ENCODE measurements at regions not wholly inside any gene's neighbourhood (a gene's known extent, or its start where the extent isn't known, plus 50 kb on each side); places are given as distances from the start of the nearest gene placed in this dataset.

DNA sequence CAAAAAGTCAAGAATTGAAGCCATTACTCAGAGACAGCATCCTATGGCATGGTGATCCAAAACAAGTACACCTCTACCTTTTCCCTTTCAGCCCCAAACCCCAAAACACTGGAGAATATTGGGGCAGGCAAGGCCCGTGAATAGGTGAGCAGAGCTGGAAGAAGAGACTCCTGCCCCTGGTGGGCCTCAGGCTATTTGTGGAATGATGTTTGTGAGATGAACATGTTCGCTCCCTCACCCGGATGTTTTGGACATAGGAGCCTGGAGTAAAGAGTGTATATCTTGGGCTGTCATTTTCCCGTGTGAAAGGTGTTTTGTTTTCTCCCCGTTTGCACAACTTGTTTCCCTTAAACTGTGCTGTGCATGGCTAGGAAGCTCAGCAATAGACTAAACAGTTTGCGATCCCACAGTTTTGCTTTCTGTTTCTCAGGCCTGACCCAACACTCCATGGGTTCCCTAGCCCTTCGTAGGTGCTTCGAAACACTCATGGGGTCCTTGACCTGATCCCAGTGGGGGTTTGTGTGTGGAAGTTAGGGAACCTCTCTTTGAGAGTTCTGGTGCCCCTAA is 136.5 kb upstream of the TNP1 start:
- 80% methylated on average over 8 of the region's 8 CpGs for WGBS (ENCODE audit: low lambda C conversion rate, missing lambda C conversion rate)
- Histone ChIP-seq H3K36me3 (replicated peaks; ENCODE audit: insufficient read depth, low read depth) (no peaks in the 10 kb centered on the region), H2AFZ (no peak overlapping the region)

DNA sequence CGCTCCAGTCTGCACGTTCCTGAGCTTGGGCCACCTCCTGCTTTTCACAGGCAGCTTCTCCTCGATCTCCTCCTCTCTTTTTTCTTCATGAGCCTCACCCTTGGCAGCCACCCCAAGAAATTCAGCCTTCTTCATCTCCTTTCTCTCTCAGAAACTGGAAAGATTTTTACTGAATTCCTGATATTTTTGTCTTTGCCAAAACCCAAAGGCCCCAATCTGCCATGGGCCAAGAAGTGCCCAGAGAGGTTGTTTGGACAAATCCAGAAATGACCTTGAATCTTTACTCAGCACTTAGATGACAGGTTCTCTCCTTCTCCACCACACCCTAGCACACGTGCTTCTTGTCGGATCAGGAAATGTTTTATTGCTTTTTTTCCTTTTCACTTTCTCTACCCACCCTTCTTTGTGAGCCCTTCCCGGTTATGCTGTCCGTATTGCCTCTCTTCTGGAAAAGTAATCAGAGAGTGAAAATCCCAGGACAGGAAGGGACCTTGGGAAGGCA is 134.5 kb upstream of the TNP1 start:
- no peak for DNase-seq (ENCODE audit: low spot score)
- H3K4me3 ChIP-seq = no peak overlapping the region
- no peaks in the 10 kb centered on the region for H3K9me2 ChIP-seq (replicated peaks; ENCODE audit: insufficient read depth)
- no peak for TF ChIP-seq EZH2 (IDR thresholded peaks at IDR 0.05; ENCODE audit: borderline replicate concordance)
- TF ChIP-seq EZH2phosphoT487 (IDR thresholded peaks at IDR 0.05; ENCODE audit: low read depth, severe bottlenecking, unreplicated experiment) = no peak
- TF ChIP-seq, protein P1, sequence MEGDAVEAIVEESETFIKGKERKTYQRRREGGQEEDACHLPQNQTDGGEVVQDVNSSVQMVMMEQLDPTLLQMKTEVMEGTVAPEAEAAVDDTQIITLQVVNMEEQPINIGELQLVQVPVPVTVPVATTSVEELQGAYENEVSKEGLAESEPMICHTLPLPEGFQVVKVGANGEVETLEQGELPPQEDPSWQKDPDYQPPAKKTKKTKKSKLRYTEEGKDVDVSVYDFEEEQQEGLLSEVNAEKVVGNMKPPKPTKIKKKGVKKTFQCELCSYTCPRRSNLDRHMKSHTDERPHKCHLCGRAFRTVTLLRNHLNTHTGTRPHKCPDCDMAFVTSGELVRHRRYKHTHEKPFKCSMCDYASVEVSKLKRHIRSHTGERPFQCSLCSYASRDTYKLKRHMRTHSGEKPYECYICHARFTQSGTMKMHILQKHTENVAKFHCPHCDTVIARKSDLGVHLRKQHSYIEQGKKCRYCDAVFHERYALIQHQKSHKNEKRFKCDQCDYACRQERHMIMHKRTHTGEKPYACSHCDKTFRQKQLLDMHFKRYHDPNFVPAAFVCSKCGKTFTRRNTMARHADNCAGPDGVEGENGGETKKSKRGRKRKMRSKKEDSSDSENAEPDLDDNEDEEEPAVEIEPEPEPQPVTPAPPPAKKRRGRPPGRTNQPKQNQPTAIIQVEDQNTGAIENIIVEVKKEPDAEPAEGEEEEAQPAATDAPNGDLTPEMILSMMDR (IDR thresholded peaks at IDR 0.05; ENCODE audit: poor library complexity) = no peak
- 60% methylated on average over 7 of the region's 7 CpGs for WGBS (ENCODE audit: low lambda C conversion rate, missing lambda C conversion rate)
- H3K27ac ChIP-seq = no peak overlapping the region
- H3K4me1 ChIP-seq (ENCODE audit: insufficient read depth) = no peaks in the 10 kb centered on the region
- no peaks in the 10 kb centered on the region for H3K27me3 ChIP-seq
- no peak overlapping the region for H3K4me2 ChIP-seq
- no peaks in the 10 kb centered on the region for H3K9me3 ChIP-seq (ENCODE audit: low read depth)
- H4K20me1 ChIP-seq (ENCODE audit: insufficient read depth, poor library complexity, severe bottlenecking) = no peaks in the 10 kb centered on the region
- no peaks in the 10 kb centered on the region for H3K79me2 ChIP-seq
- H2AFZ ChIP-seq = no peak overlapping the region
- no peaks in the 10 kb centered on the region for H3K36me3 ChIP-seq (replicated peaks; ENCODE audit: insufficient read depth, low read depth)

More for the DNA sequence above, 136.5 kb upstream of the TNP1 start:
- Histone ChIP-seq H3K27me3 (no peaks in the 10 kb centered on the region), H3K4me2 (no peak overlapping the region), H3K79me2 (no peaks in the 10 kb centered on the region), H3K9me2 (replicated peaks; ENCODE audit: insufficient read depth) (no peaks in the 10 kb centered on the region), H3K4me3 (no peak overlapping the region), H3K4me1 (ENCODE audit: insufficient read depth) (no peaks in the 10 kb centered on the region), H3K9me3 (ENCODE audit: low read depth) (no peaks in the 10 kb centered on the region), H4K20me1 (ENCODE audit: insufficient read depth, poor library complexity, severe bottlenecking) (no peaks in the 10 kb centered on the region), H3K27ac (no peak overlapping the region)
- no peak for DNase-seq (ENCODE audit: low spot score)
- TF ChIP-seq EZH2phosphoT487 (IDR thresholded peaks at IDR 0.05; ENCODE audit: low read depth, severe bottlenecking, unreplicated experiment) (no peak), EZH2 (IDR thresholded peaks at IDR 0.05; ENCODE audit: borderline replicate concordance) (no peak)
- TF ChIP-seq, protein P1 (IDR thresholded peaks at IDR 0.05; ENCODE audit: poor library complexity) = no peak

DNA sequence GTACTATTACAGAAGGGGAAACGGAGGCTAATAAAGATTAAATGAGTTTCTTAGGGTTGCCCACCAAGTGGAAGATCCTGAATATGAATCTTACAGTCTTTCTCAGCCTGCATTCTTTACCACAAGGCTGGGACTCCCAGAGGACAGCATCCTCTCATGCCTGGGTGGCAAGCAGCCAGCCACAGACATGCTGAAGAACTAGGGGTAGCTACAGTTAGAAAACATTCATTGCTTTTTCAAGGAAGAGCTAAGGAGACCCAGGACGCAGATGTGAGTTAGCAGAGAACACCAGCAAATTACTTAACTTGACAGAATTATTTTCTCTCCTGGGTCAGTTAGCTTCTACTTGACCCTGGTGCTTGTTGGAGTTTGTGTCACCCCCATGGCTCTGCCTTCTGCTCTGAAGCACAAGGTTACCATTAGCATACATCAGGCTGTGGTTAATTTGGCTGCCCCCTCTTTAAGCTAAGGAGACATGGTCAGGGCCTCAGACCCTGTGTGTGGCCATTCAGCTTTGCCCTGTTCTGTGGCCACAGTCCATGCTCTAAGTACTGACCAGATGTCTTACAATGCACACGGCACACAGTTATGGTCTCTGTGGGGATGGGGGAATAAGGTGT is 132.3 kb upstream of the TNP1 start:
- no peaks in the 10 kb centered on the region for H3K9me2 ChIP-seq (replicated peaks; ENCODE audit: insufficient read depth)
- H4K20me1 ChIP-seq (ENCODE audit: insufficient read depth, poor library complexity, severe bottlenecking) = no peaks in the 10 kb centered on the region
- no peaks in the 10 kb centered on the region for H3K4me1 ChIP-seq (ENCODE audit: insufficient read depth)
- 78% methylated on average over 3 of the region's 3 CpGs for WGBS (ENCODE audit: low lambda C conversion rate, missing lambda C conversion rate)
- no peaks in the 10 kb centered on the region for H3K27me3 ChIP-seq
- TF ChIP-seq EZH2phosphoT487 (IDR thresholded peaks at IDR 0.05; ENCODE audit: low read depth, severe bottlenecking, unreplicated experiment) (no peak), EZH2 (IDR thresholded peaks at IDR 0.05; ENCODE audit: borderline replicate concordance) (no peak)
- TF ChIP-seq, protein P1 (IDR thresholded peaks at IDR 0.05; ENCODE audit: poor library complexity) = no peak
- DNase-seq (ENCODE audit: low spot score) = no peak
- no peak overlapping the region for H3K4me3 ChIP-seq
- H3K4me2 ChIP-seq = no peak overlapping the region
- H3K36me3 ChIP-seq (replicated peaks; ENCODE audit: insufficient read depth, low read depth) = no peaks in the 10 kb centered on the region
- no peak overlapping the region for H2AFZ ChIP-seq
- peak overlapping the region; percentile 42 for H3K27ac ChIP-seq
- H3K9me3 ChIP-seq (ENCODE audit: low read depth) = no peaks in the 10 kb centered on the region
- no peaks in the 10 kb centered on the region for H3K79me2 ChIP-seq
